Jurkat, Clone E6-1 (cell line): ENCODE measurements at regions not wholly inside any gene's neighbourhood (a gene's known extent, or its start where the extent isn't known, plus 50 kb on each side); places are given as distances from the start of the nearest gene placed in this dataset.

Experiments used
- DNase-seq: peaks from one replicate; pipeline ENCODE4 v3.0.0-alpha.2; 2011; ENCODE audit warnings: low read depth, low spot score
- H3K4me3 ChIP-seq: 2 replicates; pipeline ENCODE4 v1.5.1; 2011; ENCODE audit warnings: mild to moderate bottlenecking, low read length, control low read depth, moderate library complexity

GRCh38 chr14:82546401-82546800, 1012.7 kb upstream of the SEL1L start:
- no peak overlapping the region for H3K4me3 ChIP-seq
- DNase-seq: no peak

- H3K4me3 ChIP-seq: no peak overlapping the region
- DNase-seq: no peak
Measured at GRCh38 chr14:82549306-82549990, 1015.8 kb upstream of the SEL1L start.

- no peak overlapping the region for H3K4me3 ChIP-seq
- DNase-seq: no peak
Measured at GRCh38 chr14:82562881-82563280, 1029.2 kb upstream of the SEL1L start.

GRCh38 chr14:82565825-82566224, 1032.2 kb upstream of the SEL1L start:
- no peak overlapping the region for H3K4me3 ChIP-seq
- no peak for DNase-seq

- DNase-seq: no peak
- no peak overlapping the region for H3K4me3 ChIP-seq
Measured at GRCh38 chr14:82587226-82587625, 1053.6 kb upstream of the SEL1L start.

- H3K4me3 ChIP-seq: no peak overlapping the region
- DNase-seq: no peak
Measured at GRCh38 chr14:82595466-82595865, 1061.8 kb upstream of the SEL1L start.

- DNase-seq: no peak
Measured at GRCh38 chr14:82602794-82603193, 1069.1 kb upstream of the SEL1L start.

GRCh38 chr14:82604819-82605218, 1071.2 kb upstream of the SEL1L start:
- H3K4me3 ChIP-seq: no peak overlapping the region
- DNase-seq: no peak

More at GRCh38 chr14:82602794-82603193, 1069.1 kb upstream of the SEL1L start:
- H3K4me3 ChIP-seq: no peak overlapping the region

GRCh38 chr14:82621881-82622450, 1088.3 kb upstream of the SEL1L start:
- peak; percentile 17 for DNase-seq
- H3K4me3 ChIP-seq: no peak overlapping the region

- DNase-seq: no peak
- no peak overlapping the region for H3K4me3 ChIP-seq
Measured at GRCh38 chr14:82626156-82627066, 1092.8 kb upstream of the SEL1L start.

- DNase-seq: no peak
- no peak overlapping the region for H3K4me3 ChIP-seq
Measured at GRCh38 chr14:82635915-82636314, 1102.3 kb upstream of the SEL1L start.

GRCh38 chr14:82636426-82636825, 1102.8 kb upstream of the SEL1L start:
- DNase-seq: no peak
- H3K4me3 ChIP-seq: no peak overlapping the region

GRCh38 chr14:82641050-82641540, 1107.4 kb upstream of the SEL1L start:
- no peak for DNase-seq
- no peak overlapping the region for H3K4me3 ChIP-seq

GRCh38 chr14:82642425-82642824, 1108.8 kb upstream of the SEL1L start:
- peak; percentile 18 for DNase-seq
- peak overlapping the region; percentile 41 for H3K4me3 ChIP-seq

- no peak for DNase-seq
- H3K4me3 ChIP-seq: no peak overlapping the region
Measured at GRCh38 chr14:82647088-82647810, 1113.6 kb upstream of the SEL1L start.

- no peak overlapping the region for H3K4me3 ChIP-seq
- DNase-seq: no peak
Measured at GRCh38 chr14:82655770-82656169, 1122.1 kb upstream of the SEL1L start.

GRCh38 chr14:82657186-82657675, 1123.6 kb upstream of the SEL1L start:
- H3K4me3 ChIP-seq: no peak overlapping the region
- DNase-seq: no peak

- no peak for DNase-seq
Measured at GRCh38 chr14:82661258-82661657, 1127.6 kb upstream of the SEL1L start.

GRCh38 chr14:82667006-82667405, 1133.4 kb upstream of the SEL1L start:
- DNase-seq: no peak
- no peak overlapping the region for H3K4me3 ChIP-seq

More at GRCh38 chr14:82661258-82661657, 1127.6 kb upstream of the SEL1L start:
- H3K4me3 ChIP-seq: no peak overlapping the region
